ENCODE measurements at regions not wholly inside any gene's neighbourhood (a gene's known extent, or its start where the extent isn't known, plus 50 kb on each side); places are given as distances from the start of the nearest gene placed in this dataset.

DNA sequence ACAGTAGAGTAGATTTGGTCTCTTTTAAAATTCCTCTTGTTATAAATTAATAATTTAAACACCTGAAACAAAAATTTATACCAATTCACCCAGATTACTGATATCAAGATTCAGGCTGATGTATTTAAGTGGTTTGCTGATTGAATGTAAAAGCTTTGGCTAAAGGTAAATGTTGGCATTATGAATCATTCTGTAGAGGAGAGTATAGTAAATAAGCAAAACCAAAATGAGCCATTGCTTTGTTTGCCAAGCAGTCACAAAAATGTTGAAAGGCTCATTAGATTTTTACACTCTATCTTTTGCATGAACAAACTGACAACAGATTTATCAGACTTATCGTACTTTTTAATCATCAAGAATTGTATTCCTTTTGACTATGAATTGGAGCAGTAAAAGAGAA, 332.6 kb downstream of the FAM170A start:
- TF ChIP-seq CTCF (IDR thresholded peaks at IDR 0.05) (no peak), POLR2A (IDR thresholded peaks at IDR 0.05) (no peak), POLR2AphosphoS5 (IDR thresholded peaks at IDR 0.05) (no peak)

Measured in sigmoid colon (tissue), 4 donors.